Fibroblast of lung (primary cell): ENCODE measurements at regions not wholly inside any gene's neighbourhood (a gene's known extent, or its start where the extent isn't known, plus 50 kb on each side); places are given as distances from the start of the nearest gene placed in this dataset.

Source experiments
- EZH2 ChIP-seq: IDR thresholded peaks from 2 replicates; pipeline ENCODE4 v1.5.1; 2012; ENCODE audit warnings: low read length, control low read depth, mild to moderate bottlenecking; ENCODE audit errors: missing control alignments
- TF ChIP-seq, protein P1 (sequence below), 2 donors: IDR thresholded peaks in 1 of 2; conservative IDR thresholded peaks in 1 of 2; 1 replicate in 1 of 2; 2 replicates in 1 of 2; pipeline ENCODE4 v1.5.1; 2011 to 2012; ENCODE audit warnings: low read length in 2 of 2, control low read depth in 1 of 2, inconsistent platforms in 1 of 2, low read depth in 1 of 2, mild to moderate bottlenecking in 1 of 2

DNA sequence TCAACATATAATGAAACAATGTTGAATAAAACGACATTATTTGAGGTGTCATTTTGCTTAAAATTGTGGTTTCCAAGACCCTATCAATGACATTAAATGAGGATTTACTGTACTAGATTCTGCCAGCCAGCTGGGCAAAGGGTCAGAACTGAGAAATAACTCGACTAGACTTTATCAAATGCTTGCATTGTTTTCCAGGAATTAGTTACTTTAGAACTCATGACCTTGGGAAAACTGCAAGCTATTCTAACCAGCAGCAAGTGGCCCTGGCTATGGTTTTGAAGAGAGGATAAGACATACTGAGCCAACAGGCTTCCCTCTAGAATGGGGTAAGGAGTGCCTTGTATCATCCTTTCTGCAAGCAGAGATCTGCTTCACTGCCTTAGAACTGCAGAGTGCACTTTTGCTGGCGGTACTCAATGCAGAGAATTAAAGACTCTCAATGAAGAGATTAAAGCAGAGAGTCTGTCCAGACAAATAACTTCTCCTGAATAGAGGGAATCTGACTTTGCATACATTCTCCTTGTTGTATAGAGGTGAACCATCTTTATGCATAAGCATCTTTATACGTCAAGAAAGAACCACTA, 281.5 kb downstream of the ARL4A start:
- TF ChIP-seq, protein P1, sequence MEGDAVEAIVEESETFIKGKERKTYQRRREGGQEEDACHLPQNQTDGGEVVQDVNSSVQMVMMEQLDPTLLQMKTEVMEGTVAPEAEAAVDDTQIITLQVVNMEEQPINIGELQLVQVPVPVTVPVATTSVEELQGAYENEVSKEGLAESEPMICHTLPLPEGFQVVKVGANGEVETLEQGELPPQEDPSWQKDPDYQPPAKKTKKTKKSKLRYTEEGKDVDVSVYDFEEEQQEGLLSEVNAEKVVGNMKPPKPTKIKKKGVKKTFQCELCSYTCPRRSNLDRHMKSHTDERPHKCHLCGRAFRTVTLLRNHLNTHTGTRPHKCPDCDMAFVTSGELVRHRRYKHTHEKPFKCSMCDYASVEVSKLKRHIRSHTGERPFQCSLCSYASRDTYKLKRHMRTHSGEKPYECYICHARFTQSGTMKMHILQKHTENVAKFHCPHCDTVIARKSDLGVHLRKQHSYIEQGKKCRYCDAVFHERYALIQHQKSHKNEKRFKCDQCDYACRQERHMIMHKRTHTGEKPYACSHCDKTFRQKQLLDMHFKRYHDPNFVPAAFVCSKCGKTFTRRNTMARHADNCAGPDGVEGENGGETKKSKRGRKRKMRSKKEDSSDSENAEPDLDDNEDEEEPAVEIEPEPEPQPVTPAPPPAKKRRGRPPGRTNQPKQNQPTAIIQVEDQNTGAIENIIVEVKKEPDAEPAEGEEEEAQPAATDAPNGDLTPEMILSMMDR (conservative IDR thresholded peaks at IDR 0.05 in 1 of 2, IDR thresholded peaks at IDR 0.05 in 1 of 2; ENCODE audit: low read depth in 1 of 2, low read length in 2 of 2) = no peak
- no peak for TF ChIP-seq EZH2
